DMS153 (cell line): ENCODE measurements at regions not wholly inside any gene's neighbourhood (a gene's known extent, or its start where the extent isn't known, plus 50 kb on each side); places are given as distances from the start of the nearest gene placed in this dataset.

ENCODE experiments used
- DNase-seq: peaks from one replicate; lab custom pipeline; 2025; lab: John Stamatoyannopoulos, UW

GRCh38 chr13:53144826-53145225 is 116.2 kb downstream of the OLFM4 start:
- DNase-seq: no peak

DNA sequence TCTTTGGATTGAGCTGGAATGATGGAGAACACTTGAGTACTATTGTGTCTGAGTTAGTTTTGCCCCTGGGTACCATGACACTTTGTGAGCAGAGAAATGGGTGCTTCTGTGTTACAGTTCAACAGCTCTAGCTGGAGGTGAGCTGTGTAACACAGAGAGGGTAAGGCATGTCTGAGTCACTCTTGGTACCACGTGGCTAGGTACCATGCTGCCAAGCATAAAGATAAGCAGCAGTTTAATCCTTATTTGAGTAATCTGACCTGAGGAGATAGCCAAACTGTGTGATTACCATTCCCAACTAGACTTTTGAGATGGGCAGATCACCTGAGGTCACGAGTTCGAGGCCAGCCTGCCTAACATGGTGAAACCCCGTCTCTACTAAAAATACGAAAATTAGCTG is 122.0 kb downstream of the OLFM4 start:
- no peak for DNase-seq

GRCh38 chr13:53151336-53152056 is 122.9 kb downstream of the OLFM4 start:
- DNase-seq: peak; percentile 78

- no peak for DNase-seq
Observed at GRCh38 chr13:53152057-53152421, 123.4 kb downstream of the OLFM4 start.

GRCh38 chr13:53158201-53158600 is 129.6 kb downstream of the OLFM4 start:
- DNase-seq: no peak

GRCh38 chr13:53159431-53159830 is 130.8 kb downstream of the OLFM4 start:
- no peak for DNase-seq

DNA sequence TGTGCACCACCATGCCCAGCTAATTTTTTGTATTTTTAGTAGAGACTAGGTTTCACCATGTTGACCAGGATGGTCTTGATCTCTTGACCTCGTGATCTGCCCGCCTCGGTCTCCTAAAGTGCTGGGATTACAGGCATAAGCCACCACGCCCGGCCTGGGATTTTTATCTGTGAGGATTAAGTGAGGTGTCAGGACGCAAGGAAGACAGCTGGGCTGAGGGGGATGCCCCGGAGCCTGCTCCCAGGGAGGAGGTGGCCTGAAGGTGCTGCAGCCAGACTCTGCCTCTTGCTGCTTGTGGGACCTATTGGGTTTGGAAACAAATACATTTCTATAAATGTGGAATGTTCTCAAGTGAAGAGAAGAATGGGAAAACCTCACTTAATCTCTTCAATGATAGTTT is 131.6 kb downstream of the OLFM4 start:
- DNase-seq: no peak

DNA sequence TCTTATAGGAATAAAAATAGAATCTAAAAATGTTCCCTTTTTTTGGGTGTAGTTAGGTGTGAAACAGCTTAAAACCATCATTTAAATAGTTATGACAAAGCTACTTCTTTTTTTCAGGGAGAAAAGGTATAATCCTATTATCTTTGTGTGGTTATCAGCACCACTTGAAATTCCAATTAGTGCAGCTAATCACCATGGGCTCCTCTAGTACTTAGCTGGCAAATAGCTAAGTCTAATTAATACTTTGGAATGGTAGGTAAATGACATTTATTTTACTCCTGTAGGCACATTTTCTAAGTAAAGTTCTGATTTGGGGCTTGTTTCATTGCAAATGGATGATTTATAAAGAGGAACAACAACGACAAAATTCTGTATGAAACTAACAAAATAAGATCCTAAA is 132.6 kb downstream of the OLFM4 start:
- DNase-seq: no peak

- no peak for DNase-seq
Observed at GRCh38 chr13:53165261-53165660, 136.6 kb downstream of the OLFM4 start.

GRCh38 chr13:53167561-53167960 is 138.9 kb downstream of the OLFM4 start:
- DNase-seq: no peak

DNA sequence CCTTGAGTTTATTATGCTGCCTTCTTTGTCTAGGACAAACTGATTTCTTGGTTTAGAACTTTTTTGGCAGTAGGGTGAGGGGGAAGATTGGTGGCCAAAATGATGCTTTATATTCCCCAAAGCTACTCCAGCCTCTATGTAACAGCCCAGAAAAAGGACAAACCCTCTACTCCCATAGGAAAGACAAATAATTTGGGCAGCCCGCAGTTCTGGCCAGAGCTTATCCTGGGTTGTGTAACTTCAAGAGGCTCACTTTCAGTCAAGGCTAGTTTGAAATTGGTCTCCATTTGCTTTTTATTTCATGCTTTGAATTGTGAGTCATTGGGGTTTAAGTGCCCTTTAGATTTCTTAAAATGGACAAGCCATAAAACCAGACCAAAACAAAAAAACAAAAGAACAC is 142.3 kb downstream of the OLFM4 start:
- no peak for DNase-seq

DNA sequence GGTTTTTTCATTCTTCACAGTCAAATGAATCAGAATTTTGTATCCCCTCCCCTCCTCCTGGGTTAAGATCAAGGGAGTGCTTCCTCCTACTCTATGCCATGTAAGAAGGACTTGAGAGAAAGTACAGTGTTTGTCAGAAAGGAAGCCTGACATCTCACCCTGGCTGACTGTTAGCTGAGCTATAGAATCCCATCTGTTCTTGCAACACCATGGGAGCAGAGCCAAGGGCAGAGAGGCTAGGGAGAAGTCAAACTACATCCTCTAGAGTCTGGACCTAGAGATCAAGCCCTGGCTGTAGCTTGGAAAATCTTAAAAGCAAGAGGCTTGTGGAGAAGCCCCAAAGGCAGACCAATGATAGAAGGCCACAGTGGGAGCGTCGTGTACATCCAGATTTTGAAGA is 145.9 kb downstream of the OLFM4 start:
- no peak for DNase-seq

DNA sequence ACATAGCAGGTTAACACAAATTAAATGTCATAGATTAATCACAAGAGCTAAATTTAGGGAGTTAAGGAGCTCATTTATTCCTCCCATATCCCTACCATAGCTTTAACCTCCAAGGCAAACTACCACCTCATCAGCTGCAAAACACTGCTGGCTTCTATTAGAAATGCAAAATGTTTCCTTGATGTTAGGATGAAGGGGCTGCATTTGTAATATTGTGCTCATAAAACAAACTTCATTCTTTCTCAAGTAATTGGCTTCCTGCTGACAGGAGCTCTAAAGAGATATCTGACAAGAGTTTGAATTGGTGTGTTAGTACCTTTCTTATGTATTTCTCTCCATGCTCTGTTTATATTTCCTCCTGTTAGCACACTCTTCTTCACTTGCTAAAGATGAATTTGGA is 152.1 kb downstream of the OLFM4 start:
- no peak for DNase-seq

GRCh38 chr13:53182724-53183123 is 154.1 kb downstream of the OLFM4 start:
- DNase-seq: peak; percentile 32

GRCh38 chr13:53188120-53188519 is 159.5 kb downstream of the OLFM4 start:
- DNase-seq: no peak

GRCh38 chr13:53189162-53189561 is 160.5 kb downstream of the OLFM4 start:
- no peak for DNase-seq

DNA sequence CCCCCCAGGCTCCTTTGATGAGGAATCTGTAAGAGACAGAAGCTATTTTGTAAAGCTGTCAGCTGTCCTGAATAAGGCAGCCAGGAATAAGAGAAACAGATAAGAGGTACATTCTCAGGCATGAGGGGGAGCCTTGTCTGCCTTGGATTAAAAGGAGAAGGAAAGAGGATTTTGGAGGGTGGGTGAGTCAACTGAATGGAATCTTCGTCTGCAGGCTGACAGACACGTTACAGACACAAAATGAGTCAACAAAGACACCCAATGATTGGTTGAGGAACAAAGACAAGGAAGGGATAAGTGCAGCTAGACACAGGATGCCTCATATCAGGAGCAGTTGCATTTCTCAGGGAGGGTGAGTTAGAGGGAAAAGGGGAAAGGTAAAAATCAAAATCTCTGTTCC is 162.5 kb downstream of the OLFM4 start:
- no peak for DNase-seq

- DNase-seq: no peak
Observed at GRCh38 chr13:53197424-53197823, 168.8 kb downstream of the OLFM4 start.

GRCh38 chr13:53198017-53198416 is 169.4 kb downstream of the OLFM4 start:
- DNase-seq: peak; percentile 65

- DNase-seq: no peak
Observed at GRCh38 chr13:53198736-53199135, 170.1 kb downstream of the OLFM4 start.

- DNase-seq: no peak
Observed at GRCh38 chr13:53200075-53200474, 171.5 kb downstream of the OLFM4 start.

DNA sequence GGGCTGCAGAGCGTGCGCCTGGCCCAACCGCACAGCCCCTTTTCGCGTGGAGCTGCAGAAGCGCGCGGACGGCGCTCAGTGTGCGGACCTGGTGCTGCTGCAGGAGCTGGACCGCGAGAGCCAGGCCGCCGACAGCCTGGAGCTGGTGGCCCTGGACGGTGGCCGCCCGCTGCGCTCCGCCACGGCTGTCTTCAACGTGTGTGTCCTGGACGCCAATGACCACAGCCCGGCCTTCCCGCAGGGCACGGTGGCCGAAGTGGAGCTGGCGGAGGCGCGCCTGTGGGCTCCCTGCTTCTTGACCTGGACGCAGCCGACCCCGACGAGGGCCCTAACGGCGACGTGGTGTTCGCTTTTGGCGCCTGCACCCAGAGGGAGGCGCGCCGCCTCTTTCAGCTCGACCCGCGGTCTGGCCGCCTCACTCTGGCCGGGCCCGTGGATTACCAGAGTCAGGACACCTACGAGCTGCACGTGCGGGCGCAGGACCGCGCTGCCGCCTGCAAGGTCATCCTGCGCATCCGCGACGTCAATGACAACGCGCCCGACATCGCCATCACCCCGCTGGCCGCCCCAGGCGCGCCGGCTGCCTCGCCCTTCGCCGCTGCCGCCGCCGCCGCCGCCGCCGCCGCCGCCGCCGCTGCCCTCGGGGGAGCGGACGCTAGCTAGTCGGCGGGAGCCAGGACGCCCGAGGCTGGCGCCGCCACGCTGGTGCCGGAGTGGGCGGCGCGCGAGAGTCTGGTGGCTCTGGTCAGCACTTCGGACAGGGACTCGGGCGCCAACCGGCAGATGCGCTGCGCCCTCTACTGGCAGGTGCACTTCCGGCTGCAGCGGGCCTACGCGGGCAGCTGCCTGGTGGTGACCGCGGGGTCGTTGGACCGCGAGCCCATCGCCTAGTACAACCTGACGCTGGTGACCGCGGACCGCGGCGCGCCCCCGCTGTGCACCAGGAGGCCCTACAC is 172.2 kb downstream of the OLFM4 start:
- no peak for DNase-seq

DNA sequence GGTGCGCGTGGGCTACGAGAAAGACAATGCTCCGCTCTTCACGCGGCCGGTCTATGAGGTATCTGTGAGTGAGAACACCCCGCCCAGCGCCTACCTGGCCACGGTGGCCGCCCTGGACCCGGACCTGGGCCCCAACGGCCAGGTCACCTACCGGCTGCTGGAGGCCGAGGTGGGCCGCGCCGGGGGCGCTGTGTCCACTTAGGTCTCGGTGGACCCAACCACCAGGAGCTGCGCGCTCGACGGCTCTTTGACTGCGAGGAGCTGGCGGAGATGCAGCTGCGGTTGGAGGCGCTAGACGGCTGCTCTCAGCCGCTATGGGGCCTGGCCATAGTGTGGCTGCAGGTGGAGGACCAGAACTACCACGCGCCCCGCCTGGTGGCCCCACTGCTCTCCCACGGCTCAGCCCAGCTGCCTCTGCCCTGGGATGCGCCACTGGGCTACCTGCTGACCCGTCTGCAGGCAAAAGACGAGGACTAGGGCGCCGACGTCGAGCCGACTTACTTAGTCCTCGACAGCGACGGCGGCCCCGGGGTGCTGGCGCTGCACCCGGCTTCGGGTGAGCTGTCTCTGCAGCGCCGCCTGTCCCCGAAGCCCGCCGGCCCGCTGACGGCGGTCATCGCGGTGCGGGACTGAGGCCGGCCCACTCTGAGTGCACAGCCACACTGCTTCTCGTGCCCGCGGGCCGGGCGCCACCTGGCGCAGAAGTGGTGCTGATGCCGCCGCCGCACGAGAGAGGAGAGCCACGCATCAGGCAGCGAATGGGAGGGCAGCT is 173.0 kb downstream of the OLFM4 start:
- DNase-seq: no peak
